Neuronal stem cell (in vitro differentiated cells): ENCODE measurements at regions not wholly inside any gene's neighbourhood (a gene's known extent, or its start where the extent isn't known, plus 50 kb on each side); places are given as distances from the start of the nearest gene placed in this dataset.

Source experiments
- DNase-seq: peaks from one replicate; pipeline ENCODE4 v3.0.0-alpha.2; 2013; ENCODE audit warnings: low spot score
- H2AFZ ChIP-seq: one replicate; pipeline ENCODE4 v1.6.1; 2013; ENCODE audit warnings: mild to moderate bottlenecking, low read length, inconsistent platforms
- H2AK5ac ChIP-seq: 2 replicates; pipeline ENCODE4 v1.6.1; 2013; ENCODE audit warnings: low read depth, mild to moderate bottlenecking, inconsistent platforms, low read length, moderate library complexity, mixed read lengths
- H2BK120ac ChIP-seq: 2 replicates; pipeline ENCODE4 v1.6.1; 2013; ENCODE audit warnings: low read depth, mild to moderate bottlenecking, inconsistent platforms, low read length, moderate library complexity, mixed read lengths
- H2BK12ac ChIP-seq: one replicate; pipeline ENCODE4 v1.6.1; 2013; ENCODE audit warnings: low read length, inconsistent platforms
- H2BK15ac ChIP-seq: 2 replicates; pipeline ENCODE4 v1.6.1; 2013; ENCODE audit warnings: mild to moderate bottlenecking, low read length, inconsistent platforms, mixed read lengths
- H2BK5ac ChIP-seq: one replicate; pipeline ENCODE4 v1.6.1; 2013; ENCODE audit warnings: inconsistent platforms, mild to moderate bottlenecking, low read length, moderate library complexity
- H3K14ac ChIP-seq: one replicate; pipeline ENCODE4 v1.6.1; 2013; ENCODE audit warnings: low read length, inconsistent platforms
- H3K18ac ChIP-seq: 2 replicates; pipeline ENCODE4 v1.6.1; 2013; ENCODE audit warnings: low read length, inconsistent platforms
- H3K23ac ChIP-seq: 2 replicates; pipeline ENCODE4 v1.6.1; 2013; ENCODE audit warnings: low read depth, mild to moderate bottlenecking, mixed read lengths, low read length, inconsistent platforms; ENCODE audit not compliant: poor library complexity
- H3K27ac ChIP-seq: replicated peaks from 3 replicates; pipeline ENCODE4 v1.5.1; 2013; ENCODE audit warnings: low read length, inconsistent platforms
- H3K27me3 ChIP-seq, 3 experiments: 2 replicates each; pipeline ENCODE4 v1.6.1; 2013; ENCODE audit warnings: low read length in 3 of 3, mild to moderate bottlenecking in 2 of 3, inconsistent platforms in 1 of 3, low read depth in 1 of 3, mixed read lengths in 1 of 3, moderate library complexity in 1 of 3; ENCODE audit not compliant: control insufficient read depth in 3 of 3, insufficient read depth in 3 of 3
- H3K36me3 ChIP-seq, 2 donors: replicated peaks in 1 of 2; 2 replicates each; pipeline ENCODE4 v1.6.1; 2013; ENCODE audit warnings: low read length in 2 of 2; ENCODE audit not compliant: control insufficient read depth in 2 of 2, insufficient read depth in 2 of 2
- H3K4ac ChIP-seq: 2 replicates; pipeline ENCODE4 v1.6.1; 2013; ENCODE audit warnings: inconsistent platforms, mild to moderate bottlenecking, low read length, moderate library complexity
- H3K4me1 ChIP-seq, 2 donors: 1 replicate in 1 of 2; 2 replicates in 1 of 2; pipeline ENCODE4 v1.6.1; 2013; ENCODE audit warnings: low read length in 2 of 2, low read depth in 1 of 2; ENCODE audit not compliant: control insufficient read depth in 2 of 2, insufficient read depth in 1 of 2
- H3K4me2 ChIP-seq: one replicate; pipeline ENCODE4 v1.6.1; 2013; ENCODE audit warnings: mild to moderate bottlenecking, low read length, inconsistent platforms; ENCODE audit not compliant: insufficient read depth, poor library complexity, severe bottlenecking
- H3K4me3 ChIP-seq, 2 donors: 2 replicates each; pipeline ENCODE4 v1.5.1; 2013; ENCODE audit warnings: low read length in 2 of 2, mild to moderate bottlenecking in 2 of 2, inconsistent platforms in 1 of 2, moderate library complexity in 1 of 2
- H3K79me1 ChIP-seq: one replicate; pipeline ENCODE4 v1.6.1; 2013; ENCODE audit warnings: low read depth, mild to moderate bottlenecking, inconsistent platforms, low read length, moderate library complexity
- H3K9ac ChIP-seq: one replicate; pipeline ENCODE4 v1.6.1; 2013; ENCODE audit warnings: mild to moderate bottlenecking, low read depth, low read length, inconsistent platforms; ENCODE audit not compliant: poor library complexity
- H3K9me3 ChIP-seq, 2 donors: replicated peaks in 1 of 2; 2 replicates each; pipeline versions ENCODE3 to v1.6.1; 2013; ENCODE audit warnings: low read length in 2 of 2, mild to moderate bottlenecking in 2 of 2, inconsistent platforms in 1 of 2, low read depth in 1 of 2, mixed read lengths in 1 of 2, moderate library complexity in 1 of 2; ENCODE audit not compliant: control insufficient read depth in 2 of 2, insufficient read depth in 1 of 2
- H4K8ac ChIP-seq: one replicate; pipeline ENCODE4 v1.6.1; 2013; ENCODE audit warnings: low read depth, mild to moderate bottlenecking, inconsistent platforms, low read length, moderate library complexity
- H4K91ac ChIP-seq: one replicate; pipeline ENCODE4 v1.6.1; 2013; ENCODE audit warnings: low read length, low read depth, mild to moderate bottlenecking, inconsistent platforms; ENCODE audit not compliant: poor library complexity
- WGBS, 2 donors: extraction: QIAGEN DNeasy Blood & Tissue Kit; methylation state at CpG; one replicate each; pipeline ENCODE4 v1.1.7; 2013; ENCODE audit warnings: missing lambda C conversion rate in 2 of 2, mixed read lengths in 1 of 2; ENCODE audit not compliant: insufficient read length in 2 of 2, insufficient replicate concordance in 1 of 2; ENCODE audit errors: extremely low coverage in 2 of 2; 5-methylcytosine and 5-hydroxymethylcytosine counted together

- H2AFZ ChIP-seq = no peak overlapping the region
Measured at GRCh38 chr1:90807329-90807728, 90.2 kb upstream of the BARHL2 start.

GRCh38 chr1:90802622-90803021 lies 85.5 kb upstream of the BARHL2 start:
- Histone ChIP-seq H3K36me3 (no peaks in the 10 kb centered on the region), H2AFZ (no peak overlapping the region)
- DNase-seq = no peak

More at GRCh38 chr1:90807329-90807728, 90.2 kb upstream of the BARHL2 start:
- Histone ChIP-seq H3K18ac (no peak overlapping the region), H4K91ac (no peak overlapping the region), H2BK12ac (no peak overlapping the region), H4K8ac (no peak overlapping the region), H2BK120ac (no peak overlapping the region), H2BK15ac (no peak overlapping the region), H3K27me3 (no peaks in the 10 kb centered on the region), H3K79me1 (no peaks in the 10 kb centered on the region), H3K4me1 (no peaks in the 10 kb centered on the region), H3K14ac (no peak overlapping the region), H2AK5ac (no peak overlapping the region), H3K9ac (no peak overlapping the region), H3K36me3 (no peaks in the 10 kb centered on the region), H3K4ac (no peak overlapping the region), H3K9me3 (no peaks in the 10 kb centered on the region), H3K23ac (no peak overlapping the region), H3K27ac (no peak overlapping the region), H2BK5ac (no peak overlapping the region), H3K4me3 (no peak overlapping the region), H3K4me2 (no peak overlapping the region)
- no peak for DNase-seq

GRCh38 chr1:90800012-90800717 lies 83.1 kb upstream of the BARHL2 start:
- H4K91ac ChIP-seq = no peak overlapping the region
- WGBS, 2 donors = no CpG with 5 or more reads among the region's 6 CpGs
- H3K4me3 ChIP-seq = no peak overlapping the region
- no peak overlapping the region for H4K8ac ChIP-seq
- H3K4ac ChIP-seq = no peak overlapping the region
- H3K79me1 ChIP-seq = no peaks in the 10 kb centered on the region
- no peak overlapping the region for H2BK120ac ChIP-seq
- H2BK12ac ChIP-seq = no peak overlapping the region
- no peak for DNase-seq
- H3K4me2 ChIP-seq = no peak overlapping the region
- peaks cover 0 to 3% (median 2%) of the 10 kb centered on the region in 3 experiments for H3K27me3 ChIP-seq
- H3K27ac ChIP-seq = no peak overlapping the region
- no peak overlapping the region for H2BK5ac ChIP-seq
- no peak overlapping the region for H3K9ac ChIP-seq
- H3K4me1 ChIP-seq = peaks cover 0 to 5% of the 10 kb centered on the region in 2 donors
- H2BK15ac ChIP-seq = no peak overlapping the region
- no peaks in the 10 kb centered on the region for H3K9me3 ChIP-seq
- H3K18ac ChIP-seq = peak overlapping the region; percentile 76
- H2AK5ac ChIP-seq = no peak overlapping the region
- no peak overlapping the region for H3K14ac ChIP-seq
- no peak overlapping the region for H2AFZ ChIP-seq
- no peak overlapping the region for H3K23ac ChIP-seq
- no peaks in the 10 kb centered on the region for H3K36me3 ChIP-seq

More at GRCh38 chr1:90802622-90803021, 85.5 kb upstream of the BARHL2 start:
- Histone ChIP-seq H3K27ac (no peak overlapping the region), H3K27me3 (peaks cover 0 to 3% (median 0%) of the 10 kb centered on the region in 3 experiments), H3K79me1 (no peaks in the 10 kb centered on the region), H3K23ac (no peak overlapping the region), H3K4me3 (no peak overlapping the region), H3K18ac (no peak overlapping the region), H2BK120ac (no peak overlapping the region), H4K91ac (no peak overlapping the region), H3K14ac (no peak overlapping the region), H3K4ac (no peak overlapping the region), H2BK12ac (no peak overlapping the region), H3K4me2 (no peak overlapping the region), H3K9ac (no peak overlapping the region), H3K4me1 (peaks cover 0 to 3% of the 10 kb centered on the region in 2 donors), H4K8ac (no peak overlapping the region), H2AK5ac (no peak overlapping the region), H2BK15ac (no peak overlapping the region), H3K9me3 (no peaks in the 10 kb centered on the region), H2BK5ac (no peak overlapping the region)
- no CpG with 5 or more reads among the region's 1 CpG for WGBS, 2 donors

GRCh38 chr1:90799326-90799725 lies 82.2 kb upstream of the BARHL2 start:
- H2AFZ ChIP-seq = no peak overlapping the region
- peaks cover 0 to 3% (median 2%) of the 10 kb centered on the region in 3 experiments for H3K27me3 ChIP-seq
- H3K36me3 ChIP-seq = no peaks in the 10 kb centered on the region
- H3K23ac ChIP-seq = no peak overlapping the region
- H3K27ac ChIP-seq = no peak overlapping the region
- no peak overlapping the region for H3K9ac ChIP-seq
- H3K4me3 ChIP-seq = no peak overlapping the region
- WGBS, 2 donors = no CpG with 5 or more reads among the region's 8 CpGs
- H3K9me3 ChIP-seq = no peaks in the 10 kb centered on the region
- no peak overlapping the region for H3K18ac ChIP-seq
- DNase-seq = no peak
- H2BK120ac ChIP-seq = no peak overlapping the region
- H3K79me1 ChIP-seq = no peaks in the 10 kb centered on the region
- H2BK12ac ChIP-seq = no peak overlapping the region
- no peak overlapping the region for H3K4ac ChIP-seq
- no peak overlapping the region for H2AK5ac ChIP-seq
- no peak overlapping the region for H4K8ac ChIP-seq
- H2BK15ac ChIP-seq = no peak overlapping the region
- H4K91ac ChIP-seq = no peak overlapping the region
- H3K4me1 ChIP-seq = peaks cover 0 to 7% of the 10 kb centered on the region in 2 donors
- H3K4me2 ChIP-seq = no peak overlapping the region
- no peak overlapping the region for H3K14ac ChIP-seq
- H2BK5ac ChIP-seq = no peak overlapping the region
